Right lobe of liver (tissue), 4 donors: ENCODE measurements at regions not wholly inside any gene's neighbourhood (a gene's known extent, or its start where the extent isn't known, plus 50 kb on each side); places are given as distances from the start of the nearest gene placed in this dataset.

Experiments
- POLR2A ChIP-seq: fragments of 450-650 bp; IDR thresholded peaks from one replicate; pipeline ENCODE4 v1.6.1; 2017; ENCODE audit warnings: antibody characterized with exemption, mild to moderate bottlenecking
- TF ChIP-seq, protein P1 (sequence below), 4 donors: fragments of 200-600 bp in 3 of 4; fragments of 450-650 bp in 1 of 4; IDR thresholded peaks; one replicate each; pipeline versions ENCODE4 v1.5.1 to v1.8.0; 2016 to 2022; ENCODE audit warnings: antibody characterized with exemption in 4 of 4, mild to moderate bottlenecking in 2 of 4
- donor health status: DM: no; HTN: no; CAD: no.
- donor health status: DM: no; HTN: no; CAD: no.
- donor health status: DM: no; HTN: yes; CAD: no.

DNA sequence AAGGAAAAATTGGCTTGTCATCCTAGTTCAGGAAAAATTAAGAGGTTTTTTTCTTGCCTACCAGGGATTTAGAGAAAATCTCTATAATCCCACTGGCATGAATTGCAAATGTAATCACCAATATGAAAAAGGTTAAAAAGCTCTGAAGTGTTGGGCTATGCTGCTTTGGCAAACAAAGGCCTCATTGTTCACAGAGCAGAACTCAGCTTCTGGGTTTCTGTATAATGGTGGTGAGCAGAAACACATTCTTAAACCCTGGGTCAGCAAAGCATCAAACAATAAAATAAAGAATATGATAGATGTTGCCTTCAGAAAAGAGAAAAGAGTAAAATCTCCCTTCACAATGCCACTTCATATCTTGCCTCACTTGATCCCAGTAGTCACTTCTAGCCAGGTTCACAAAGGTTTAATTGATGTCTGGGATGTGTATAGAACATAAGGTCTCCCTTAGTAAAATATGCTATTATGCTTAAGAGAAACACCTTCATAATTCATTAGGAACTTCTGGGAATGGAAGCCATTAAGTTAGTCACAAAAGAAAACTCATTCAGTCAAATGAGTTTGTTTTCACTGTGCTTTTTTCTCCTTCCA is 1255.5 kb upstream of the PHF14 start:
- TF ChIP-seq, protein P1, sequence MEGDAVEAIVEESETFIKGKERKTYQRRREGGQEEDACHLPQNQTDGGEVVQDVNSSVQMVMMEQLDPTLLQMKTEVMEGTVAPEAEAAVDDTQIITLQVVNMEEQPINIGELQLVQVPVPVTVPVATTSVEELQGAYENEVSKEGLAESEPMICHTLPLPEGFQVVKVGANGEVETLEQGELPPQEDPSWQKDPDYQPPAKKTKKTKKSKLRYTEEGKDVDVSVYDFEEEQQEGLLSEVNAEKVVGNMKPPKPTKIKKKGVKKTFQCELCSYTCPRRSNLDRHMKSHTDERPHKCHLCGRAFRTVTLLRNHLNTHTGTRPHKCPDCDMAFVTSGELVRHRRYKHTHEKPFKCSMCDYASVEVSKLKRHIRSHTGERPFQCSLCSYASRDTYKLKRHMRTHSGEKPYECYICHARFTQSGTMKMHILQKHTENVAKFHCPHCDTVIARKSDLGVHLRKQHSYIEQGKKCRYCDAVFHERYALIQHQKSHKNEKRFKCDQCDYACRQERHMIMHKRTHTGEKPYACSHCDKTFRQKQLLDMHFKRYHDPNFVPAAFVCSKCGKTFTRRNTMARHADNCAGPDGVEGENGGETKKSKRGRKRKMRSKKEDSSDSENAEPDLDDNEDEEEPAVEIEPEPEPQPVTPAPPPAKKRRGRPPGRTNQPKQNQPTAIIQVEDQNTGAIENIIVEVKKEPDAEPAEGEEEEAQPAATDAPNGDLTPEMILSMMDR (IDR thresholded peaks at IDR 0.05), result no peak
- no peak for TF ChIP-seq POLR2A
